HUDEP-2 (cell line): ENCODE measurements at regions not wholly inside any gene's neighbourhood (a gene's known extent, or its start where the extent isn't known, plus 50 kb on each side); places are given as distances from the start of the nearest gene placed in this dataset.
A peak's percentile ranks its signal among the peaks of the same experiment; 100 is the strongest.

Source experiments
- DNase-seq, 76 experiments: peaks; one replicate each; lab custom pipeline; 2025; ENCODE audit not compliant: unreplicated experiment in 76 of 76; lab: John Stamatoyannopoulos, UW

- no peak for DNase-seq
Observed at GRCh38 chr4:65747386-65747785, 77.1 kb upstream of the EPHA5 start.

GRCh38 chr4:65738134-65738533 is 67.8 kb upstream of the EPHA5 start:
- DNase-seq: peak in 7 of 76 experiments; percentile 28 to 56 (median 40)

- DNase-seq: peak in 31 of 76 experiments; percentile 0 to 80 (median 20)
Observed at GRCh38 chr4:65737672-65738071, 67.4 kb upstream of the EPHA5 start.

- peak in 1 of 76 experiments; percentile 3 for DNase-seq
Observed at GRCh38 chr4:65724973-65725372, 54.7 kb upstream of the EPHA5 start.
